HPDE6-E6E7 (cell line): ENCODE measurements at regions not wholly inside any gene's neighbourhood (a gene's known extent, or its start where the extent isn't known, plus 50 kb on each side); places are given as distances from the start of the nearest gene placed in this dataset.
"Not testable (repeated sequence)": the region's sequence is repeated elsewhere in the genome, so short reads cannot be mapped to it uniquely, and the experiment has no call there.

Source experiments
- DNase-seq: peaks from one replicate; pipeline ENCODE4 v3.0.0; 2011; ENCODE audit warnings: missing footprints; ENCODE audit errors: extremely low spot score

GRCh38 chr16:29168515-29169259, 183.8 kb downstream of the LAT start:
- not testable (repeated sequence) for DNase-seq

- DNase-seq: not testable (repeated sequence)
These were observed 179.7 kb downstream of the LAT start for GRCh38 chr16:29164442-29165089.

- DNase-seq: not testable (repeated sequence)
These were observed 175.3 kb downstream of the LAT start for GRCh38 chr16:29160171-29160570.

DNA sequence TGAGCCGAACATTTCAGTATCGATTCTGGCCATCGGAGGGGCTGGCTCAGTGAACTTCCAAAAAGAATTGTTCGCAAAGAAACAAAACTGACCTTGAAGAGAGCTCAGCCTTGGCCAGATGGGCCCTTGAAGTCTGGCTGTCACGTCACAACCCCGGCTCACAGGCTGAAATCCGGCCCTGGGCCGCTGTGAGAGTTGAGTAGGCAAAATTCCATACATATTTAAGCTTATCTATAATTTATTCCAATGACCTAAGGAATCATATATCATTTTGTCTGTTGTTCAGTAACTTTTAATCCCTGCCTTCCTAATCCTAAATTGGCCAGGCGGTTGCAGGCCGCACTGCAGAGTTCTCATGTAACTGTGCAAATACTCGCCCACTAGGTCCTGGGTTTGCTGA, 174.8 kb downstream of the LAT start:
- DNase-seq: not testable (repeated sequence)

- DNase-seq: no peak
These were observed 173.9 kb downstream of the LAT start for GRCh38 chr16:29158785-29159184.

- not testable (repeated sequence) for DNase-seq
These were observed 173.4 kb downstream of the LAT start for GRCh38 chr16:29158031-29158784.

DNA sequence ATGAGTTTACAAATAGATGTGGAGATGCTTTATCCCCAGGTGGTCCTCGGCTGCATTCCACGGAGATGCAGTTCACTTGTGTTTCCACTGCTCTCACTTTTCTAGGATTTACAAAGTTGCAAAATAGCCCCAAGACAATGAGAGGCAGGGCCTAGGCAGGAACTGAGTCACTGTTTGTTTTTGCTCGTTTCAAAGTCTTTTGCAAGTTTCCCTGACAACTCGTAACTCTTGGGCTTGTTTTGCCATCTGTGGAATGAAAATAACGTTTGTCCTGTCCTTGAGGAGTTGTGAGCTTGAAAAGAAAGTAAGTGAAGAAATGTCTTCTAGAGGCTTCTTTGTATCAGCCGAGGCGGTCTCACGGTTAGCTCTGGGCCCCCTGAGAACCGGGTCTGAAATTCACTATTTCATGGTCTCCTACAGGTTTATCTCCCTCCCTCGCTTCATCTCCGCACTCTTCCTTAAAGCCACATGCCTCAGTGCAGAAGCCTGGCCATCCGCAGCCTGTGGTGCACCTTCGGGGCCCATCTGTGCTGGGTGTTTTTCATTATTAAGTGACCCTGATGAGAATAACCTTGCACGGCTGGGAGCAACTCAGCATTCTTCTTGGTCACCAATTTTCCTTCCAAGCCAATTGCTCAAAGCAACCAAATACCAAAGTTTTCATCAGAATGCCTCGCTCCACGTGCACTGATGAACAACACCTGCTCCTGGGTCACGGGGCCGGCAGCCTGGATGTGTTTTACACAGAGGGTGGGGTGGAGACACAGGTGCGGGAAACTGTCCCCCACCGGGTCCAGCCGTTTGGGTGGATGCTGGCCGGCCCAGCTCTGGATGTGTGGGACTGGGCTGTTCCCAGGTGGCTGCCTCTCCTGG, 172.4 kb downstream of the LAT start:
- DNase-seq: peak; percentile 37

DNA sequence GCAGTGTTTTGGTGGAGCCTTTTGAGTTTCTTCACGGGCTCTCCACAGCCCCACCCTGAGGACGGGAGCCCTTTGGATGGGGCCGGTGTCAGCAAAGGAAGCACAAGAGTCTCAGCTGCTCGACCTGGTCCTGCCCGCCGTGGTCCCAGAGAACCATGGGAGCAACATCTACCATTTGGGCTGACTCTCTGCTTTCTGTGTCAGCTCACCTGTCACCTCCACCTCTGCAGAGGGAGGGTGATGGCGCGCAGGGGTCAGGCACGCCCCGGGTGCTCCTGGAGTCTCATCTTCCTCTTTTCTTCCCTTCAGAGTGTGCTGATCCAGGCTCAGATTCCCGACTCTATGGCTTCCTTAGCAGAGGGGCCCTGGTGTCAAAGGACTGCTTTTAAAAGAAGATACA, 171.7 kb downstream of the LAT start:
- DNase-seq: no peak

- not testable (repeated sequence) for DNase-seq
These were observed 171.0 kb downstream of the LAT start for GRCh38 chr16:29155866-29156200.

- DNase-seq: not testable (repeated sequence)
These were observed 170.4 kb downstream of the LAT start for GRCh38 chr16:29155131-29155865.

DNA sequence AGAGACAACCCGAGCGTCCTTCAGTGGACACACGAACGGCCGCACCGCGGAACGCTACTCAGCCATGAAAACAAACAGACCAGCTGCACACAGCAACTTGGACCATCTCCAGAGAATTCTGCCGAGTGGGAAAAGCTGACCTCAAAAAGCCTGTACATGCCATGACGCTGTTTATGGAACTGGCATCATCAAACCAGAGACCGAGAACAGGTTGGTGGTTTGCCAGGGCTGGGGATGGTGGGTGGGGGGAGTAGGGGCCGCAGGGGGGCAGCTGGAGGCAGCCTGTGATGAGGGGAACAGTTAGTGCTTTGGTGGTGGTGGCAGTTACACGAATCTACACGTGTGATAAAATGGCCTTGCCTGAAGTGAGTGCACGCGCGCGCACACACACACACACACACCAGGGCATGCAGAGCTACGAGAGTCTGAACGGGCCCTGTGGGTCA, 169.8 kb downstream of the LAT start:
- DNase-seq: no peak

GRCh38 chr16:29154088-29154487, 169.2 kb downstream of the LAT start:
- DNase-seq: no peak

GRCh38 chr16:29153307-29153706, 168.5 kb downstream of the LAT start:
- DNase-seq: not testable (repeated sequence)

GRCh38 chr16:29152544-29153031, 167.7 kb downstream of the LAT start:
- DNase-seq: not testable (repeated sequence)

DNA sequence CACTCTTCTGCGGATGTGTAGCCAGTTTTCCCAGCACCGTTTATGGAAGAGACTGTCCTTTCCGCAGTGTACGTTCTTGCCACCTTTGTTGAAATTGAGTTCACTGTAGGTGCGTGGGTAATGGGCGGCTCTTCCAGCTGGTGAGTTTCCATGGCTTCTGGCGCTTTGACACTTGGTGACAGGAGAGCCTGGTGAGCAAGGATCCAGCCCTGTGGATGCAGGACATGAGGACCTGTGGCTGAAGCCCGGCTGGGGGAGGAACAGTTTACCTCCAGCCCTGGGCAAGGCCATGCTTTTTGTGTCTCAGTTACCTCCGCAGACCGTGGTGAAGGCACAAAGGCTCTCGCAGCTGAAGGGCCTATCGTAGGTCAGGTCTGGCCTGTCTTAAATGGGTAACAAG, 166.5 kb downstream of the LAT start:
- DNase-seq: no peak

- DNase-seq: not testable (repeated sequence)
These were observed 165.1 kb downstream of the LAT start for GRCh38 chr16:29149912-29150311.

DNA sequence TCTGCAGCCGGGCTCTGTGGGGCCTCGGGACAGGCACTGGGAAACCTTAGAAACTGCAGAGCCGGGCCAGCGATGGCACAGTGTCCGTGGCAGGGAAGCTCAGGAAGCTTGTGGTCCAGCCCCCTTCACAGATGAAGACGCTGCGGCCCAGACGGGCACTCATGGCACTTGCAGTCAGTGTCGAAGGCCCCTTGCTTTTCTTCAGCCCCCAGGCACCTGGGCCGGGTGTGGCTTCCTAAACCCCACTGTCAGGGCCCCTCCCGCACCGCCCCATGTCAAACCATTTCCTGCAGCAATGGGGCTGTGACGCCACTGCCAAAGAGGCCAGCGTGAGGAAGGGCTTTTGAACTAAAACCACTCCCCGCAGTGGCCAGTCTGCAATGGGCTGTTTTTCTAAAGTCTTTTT, 164.0 kb downstream of the LAT start:
- DNase-seq: no peak

GRCh38 chr16:29148131-29148691, 163.4 kb downstream of the LAT start:
- no peak for DNase-seq

DNA sequence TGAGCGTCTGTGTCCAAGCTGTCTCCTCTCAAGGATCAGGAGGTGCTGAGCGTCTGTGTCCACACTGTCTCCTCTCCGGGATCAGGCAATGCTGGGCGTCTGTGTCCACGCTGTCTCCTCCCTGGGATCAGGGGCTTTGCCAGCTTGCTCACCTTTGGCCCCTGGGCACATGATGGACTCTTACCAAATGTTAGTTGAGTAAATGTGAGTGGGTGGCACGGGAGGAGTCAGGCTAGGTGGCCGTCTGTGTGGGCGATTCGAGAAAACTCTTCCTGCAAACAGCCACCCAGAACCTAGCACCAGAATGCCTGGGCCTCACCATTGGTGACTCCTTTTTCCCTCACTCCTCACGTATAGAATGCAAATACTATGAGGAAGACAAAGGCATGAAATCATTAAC, 162.9 kb downstream of the LAT start:
- not testable (repeated sequence) for DNase-seq
